ENCODE measurements at regions not wholly inside any gene's neighbourhood (a gene's known extent, or its start where the extent isn't known, plus 50 kb on each side); places are given as distances from the start of the nearest gene placed in this dataset.

DNA sequence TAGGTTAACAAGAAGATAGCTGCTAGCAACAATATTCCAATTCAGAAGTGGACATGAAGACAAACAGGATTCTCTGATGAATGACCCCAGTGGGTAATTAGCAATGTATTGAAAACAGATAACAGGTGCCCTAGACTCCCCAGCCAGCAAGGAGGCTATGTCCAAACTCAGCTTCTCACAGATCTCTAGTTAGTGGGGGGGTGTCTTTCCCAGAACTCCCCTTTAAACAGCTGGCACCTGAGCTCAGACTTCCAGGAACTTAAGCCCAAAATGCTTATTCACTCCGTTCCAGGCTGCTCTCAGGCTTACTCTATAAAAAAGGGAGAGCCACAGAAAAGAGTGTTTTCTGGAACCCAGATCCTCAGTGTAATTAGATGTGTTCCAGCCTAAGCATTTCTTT is 423.0 kb upstream of the THBS1 start:
- peaks cover 16% of the 10 kb centered on the region for H3K4me1 ChIP-seq (ENCODE audit: control insufficient read depth, insufficient read depth, low read length)
- no peaks in the 10 kb centered on the region for H3K36me3 ChIP-seq (ENCODE audit: control insufficient read depth, insufficient read depth, low read length)
- no peak overlapping the region for H3K9ac ChIP-seq (ENCODE audit: low read length)
- no peak overlapping the region for H3K4me3 ChIP-seq (ENCODE audit: low read length)
- no peaks in the 10 kb centered on the region for H3K9me3 ChIP-seq (ENCODE audit: control insufficient read depth, low read length)
- no peaks in the 10 kb centered on the region for H3K27me3 ChIP-seq (ENCODE audit: control insufficient read depth, insufficient read depth, low read length)

DNA sequence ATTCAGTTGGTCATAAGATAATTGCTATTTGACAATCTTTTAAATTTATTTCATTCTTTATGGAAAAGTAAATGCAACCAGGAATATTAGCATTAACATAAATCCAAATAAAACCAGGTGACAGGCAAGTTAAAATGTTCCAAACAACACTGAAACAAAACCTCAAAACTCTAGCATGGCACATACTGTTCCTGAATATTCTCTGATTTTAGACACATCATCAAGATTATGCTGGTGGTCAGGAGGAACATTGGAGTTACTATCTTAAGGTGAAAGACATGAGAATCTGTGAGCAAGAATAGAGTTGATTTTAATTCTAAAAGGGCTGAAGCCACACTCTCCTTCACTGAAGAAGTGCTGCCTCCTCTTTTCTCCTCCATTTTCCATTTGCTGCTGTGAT is 421.0 kb upstream of the THBS1 start:
- Histone ChIP-seq H3K36me3 (ENCODE audit: control insufficient read depth, insufficient read depth, low read length) (no peaks in the 10 kb centered on the region), H3K9me3 (ENCODE audit: control insufficient read depth, low read length) (no peaks in the 10 kb centered on the region), H3K4me1 (ENCODE audit: control insufficient read depth, insufficient read depth, low read length) (no peaks in the 10 kb centered on the region), H3K9ac (ENCODE audit: low read length) (no peak overlapping the region), H3K4me3 (ENCODE audit: low read length) (no peak overlapping the region), H3K27me3 (ENCODE audit: control insufficient read depth, insufficient read depth, low read length) (no peaks in the 10 kb centered on the region)

DNA sequence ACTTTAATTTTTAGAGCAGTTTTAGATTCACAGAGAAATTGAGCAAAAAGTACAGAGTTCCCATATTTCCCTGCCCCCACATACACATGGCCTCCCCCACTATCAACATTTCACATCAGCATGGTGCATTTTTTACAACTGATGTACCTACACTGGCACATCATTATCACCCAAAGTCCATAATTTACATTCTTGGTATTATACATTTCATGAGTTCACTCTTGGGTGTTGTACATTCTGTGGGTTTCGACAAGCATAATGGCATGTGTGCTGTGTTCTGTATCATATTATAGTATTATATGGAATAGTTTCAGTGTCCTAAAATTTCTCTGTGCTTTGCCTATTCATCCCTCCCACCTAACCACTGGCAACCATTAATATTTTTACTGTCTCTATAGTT is 419.8 kb upstream of the THBS1 start:
- H3K9me3 ChIP-seq (ENCODE audit: control insufficient read depth, low read length): no peaks in the 10 kb centered on the region
- no peak overlapping the region for H3K9ac ChIP-seq (ENCODE audit: low read length)
- no peak overlapping the region for H3K4me3 ChIP-seq (ENCODE audit: low read length)
- no peaks in the 10 kb centered on the region for H3K4me1 ChIP-seq (ENCODE audit: control insufficient read depth, insufficient read depth, low read length)
- H3K36me3 ChIP-seq (ENCODE audit: control insufficient read depth, insufficient read depth, low read length): no peaks in the 10 kb centered on the region
- no peaks in the 10 kb centered on the region for H3K27me3 ChIP-seq (ENCODE audit: control insufficient read depth, insufficient read depth, low read length)

DNA sequence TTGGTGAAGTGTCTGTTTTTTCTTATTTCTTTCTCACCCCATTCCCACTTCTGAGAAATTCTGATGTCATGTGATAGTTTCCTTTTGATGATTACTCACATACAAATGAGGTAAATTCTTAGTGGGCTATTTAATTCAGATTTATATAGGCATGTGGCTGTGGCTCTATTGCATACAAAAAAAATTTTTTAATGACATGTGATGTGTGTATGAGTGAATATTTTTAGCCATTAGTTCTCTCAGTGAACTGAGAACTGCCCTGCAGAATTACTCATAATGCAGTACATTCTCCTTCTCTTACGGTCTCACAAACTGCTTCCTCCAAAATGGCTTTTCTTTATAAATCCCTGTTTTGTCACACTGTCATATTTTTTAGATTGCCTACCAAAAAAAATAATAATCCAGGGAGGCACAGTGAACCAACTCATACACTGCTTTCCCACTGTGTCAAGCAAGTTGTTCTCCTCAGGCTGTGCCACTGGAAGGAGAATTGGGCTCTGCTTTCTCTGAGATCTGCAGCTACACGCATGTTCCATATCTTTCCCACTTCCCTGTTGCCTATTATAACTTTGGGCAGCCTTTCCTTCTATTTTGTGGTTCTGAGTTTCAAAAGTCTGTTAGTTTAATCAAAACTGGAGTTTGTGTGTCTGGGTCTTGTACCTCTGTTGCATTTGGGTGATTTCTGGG is 415.7 kb upstream of the THBS1 start:
- no peaks in the 10 kb centered on the region for H3K27me3 ChIP-seq (ENCODE audit: control insufficient read depth, insufficient read depth, low read length)
- no peak overlapping the region for H3K4me3 ChIP-seq (ENCODE audit: low read length)
- no peaks in the 10 kb centered on the region for H3K9me3 ChIP-seq (ENCODE audit: control insufficient read depth, low read length)
- no peaks in the 10 kb centered on the region for H3K36me3 ChIP-seq (ENCODE audit: control insufficient read depth, insufficient read depth, low read length)
- no peaks in the 10 kb centered on the region for H3K4me1 ChIP-seq (ENCODE audit: control insufficient read depth, insufficient read depth, low read length)
- H3K9ac ChIP-seq (ENCODE audit: low read length): no peak overlapping the region

DNA sequence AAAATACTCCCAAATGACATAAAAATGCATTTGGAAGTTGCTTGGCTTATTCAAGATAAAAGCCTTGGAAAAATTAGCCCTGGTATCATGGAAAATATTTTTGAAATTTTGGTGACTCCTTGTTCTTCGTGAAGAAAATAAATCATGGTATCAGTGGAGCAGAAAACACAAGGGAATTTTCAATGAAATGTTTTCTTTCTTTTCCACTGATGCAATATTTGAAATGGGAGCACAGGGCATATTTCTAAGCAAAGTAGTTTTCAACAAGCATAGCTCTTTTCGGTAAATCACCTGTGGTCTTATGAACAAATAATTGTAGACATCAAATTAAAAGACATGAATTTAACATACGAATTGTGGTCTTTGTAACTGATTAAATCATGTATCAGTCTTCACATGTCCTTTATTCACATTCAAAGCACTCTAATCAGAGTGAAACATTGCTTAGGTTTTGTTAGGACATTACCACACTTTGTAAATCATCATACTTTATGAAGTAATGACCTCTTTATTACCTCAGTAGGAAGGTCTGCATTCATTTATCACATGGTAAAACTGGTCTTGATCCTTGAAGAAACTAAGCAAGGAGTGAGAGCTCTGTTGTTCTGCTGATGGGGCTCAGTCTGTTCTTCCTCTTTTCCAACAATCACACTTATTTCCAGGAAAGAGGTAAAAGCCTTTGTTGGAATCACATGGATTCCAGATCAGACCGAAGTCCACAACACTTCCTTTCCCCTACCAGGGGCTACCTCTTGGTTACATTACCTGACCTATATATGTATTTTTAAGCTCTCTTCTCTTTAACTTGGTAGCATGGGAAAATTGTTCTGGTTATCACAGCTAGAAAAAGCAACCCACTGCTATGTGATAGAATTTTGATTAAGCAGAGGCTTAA is 413.5 kb upstream of the THBS1 start:
- Histone ChIP-seq H3K9ac (ENCODE audit: low read length) (no peak overlapping the region), H3K9me3 (ENCODE audit: control insufficient read depth, low read length) (no peaks in the 10 kb centered on the region), H3K4me1 (ENCODE audit: control insufficient read depth, insufficient read depth, low read length) (peaks cover 8% of the 10 kb centered on the region), H3K36me3 (ENCODE audit: control insufficient read depth, insufficient read depth, low read length) (no peaks in the 10 kb centered on the region), H3K27me3 (ENCODE audit: control insufficient read depth, insufficient read depth, low read length) (peaks cover 4% of the 10 kb centered on the region), H3K4me3 (ENCODE audit: low read length) (no peak overlapping the region)

DNA sequence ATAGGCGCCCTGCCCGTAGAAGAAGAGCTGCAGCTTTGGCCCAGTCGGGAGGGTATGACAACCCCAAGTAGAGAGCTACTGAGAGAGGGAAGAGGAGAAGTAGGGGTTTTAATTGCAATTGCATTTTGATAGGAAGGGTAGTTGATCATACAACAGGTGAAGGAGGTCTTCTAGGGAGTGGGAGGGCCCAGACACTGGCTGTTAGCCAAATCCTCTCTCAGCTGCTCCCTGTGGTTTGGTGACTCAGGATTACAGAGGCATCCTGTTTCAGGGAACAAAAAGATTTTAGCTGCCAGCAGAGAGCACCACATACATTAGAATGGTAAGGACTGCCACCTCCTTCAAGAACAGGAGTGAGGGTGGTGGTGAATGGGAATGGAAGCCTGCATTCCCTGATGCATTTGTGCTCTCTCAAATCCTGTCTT is 408.9 kb upstream of the THBS1 start:
- Histone ChIP-seq H3K36me3 (ENCODE audit: control insufficient read depth, insufficient read depth, low read length) (no peaks in the 10 kb centered on the region), H3K4me1 (ENCODE audit: control insufficient read depth, insufficient read depth, low read length) (peaks cover 14% of the 10 kb centered on the region), H3K9me3 (ENCODE audit: control insufficient read depth, low read length) (no peaks in the 10 kb centered on the region), H3K9ac (ENCODE audit: low read length) (no peak overlapping the region), H3K27me3 (ENCODE audit: control insufficient read depth, insufficient read depth, low read length) (peaks cover 12% of the 10 kb centered on the region), H3K4me3 (ENCODE audit: low read length) (no peak overlapping the region)

DNA sequence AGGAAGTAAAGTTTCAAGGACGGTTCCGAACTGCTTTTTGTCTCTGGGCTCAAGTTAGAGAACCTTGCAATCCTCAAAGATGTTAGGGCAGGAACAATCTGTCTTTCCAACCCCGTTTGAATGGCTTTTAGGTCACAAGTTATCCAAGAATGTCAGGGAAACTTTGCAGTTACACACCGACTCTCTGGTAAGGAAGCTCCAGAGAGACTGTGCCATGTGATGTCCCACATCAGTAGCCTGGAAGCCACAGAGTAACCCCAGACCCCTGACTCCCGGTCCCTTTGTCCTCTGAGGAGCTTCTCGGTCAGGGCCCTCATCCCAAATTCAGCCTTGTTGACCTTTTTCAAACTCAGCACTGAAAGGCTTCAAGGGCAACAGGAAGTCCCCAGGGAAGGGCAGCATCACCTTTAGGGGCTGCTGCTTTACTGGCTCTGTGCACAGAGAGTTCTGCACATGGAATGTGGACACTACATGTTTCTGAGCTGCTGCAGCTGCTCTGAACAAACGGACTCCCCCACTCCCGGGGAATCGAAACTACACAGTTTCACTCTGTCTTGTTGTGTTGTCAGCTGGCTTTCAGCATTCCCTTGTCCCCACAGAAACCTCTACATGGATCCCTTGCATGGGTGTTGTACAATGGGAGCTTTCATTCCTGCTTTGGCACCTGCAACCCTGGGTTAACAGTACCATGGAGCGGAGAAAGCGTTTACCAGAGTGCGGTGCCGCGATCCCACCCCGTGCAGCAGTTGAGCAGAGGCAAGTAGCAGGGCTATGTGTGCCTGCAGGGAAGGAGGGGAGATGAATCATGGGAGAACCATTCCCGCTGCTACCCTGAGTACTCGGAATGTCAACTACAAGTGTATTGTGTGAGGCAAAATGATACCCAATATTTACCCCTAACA is 408.2 kb upstream of the THBS1 start:
- H3K9me3 ChIP-seq (ENCODE audit: control insufficient read depth, low read length): no peaks in the 10 kb centered on the region
- H3K9ac ChIP-seq (ENCODE audit: low read length): peak overlapping the region; percentile 29
- no peak overlapping the region for H3K4me3 ChIP-seq (ENCODE audit: low read length)
- H3K4me1 ChIP-seq (ENCODE audit: control insufficient read depth, insufficient read depth, low read length): peaks cover 14% of the 10 kb centered on the region
- peaks cover 12% of the 10 kb centered on the region for H3K27me3 ChIP-seq (ENCODE audit: control insufficient read depth, insufficient read depth, low read length)
- H3K36me3 ChIP-seq (ENCODE audit: control insufficient read depth, insufficient read depth, low read length): no peaks in the 10 kb centered on the region

DNA sequence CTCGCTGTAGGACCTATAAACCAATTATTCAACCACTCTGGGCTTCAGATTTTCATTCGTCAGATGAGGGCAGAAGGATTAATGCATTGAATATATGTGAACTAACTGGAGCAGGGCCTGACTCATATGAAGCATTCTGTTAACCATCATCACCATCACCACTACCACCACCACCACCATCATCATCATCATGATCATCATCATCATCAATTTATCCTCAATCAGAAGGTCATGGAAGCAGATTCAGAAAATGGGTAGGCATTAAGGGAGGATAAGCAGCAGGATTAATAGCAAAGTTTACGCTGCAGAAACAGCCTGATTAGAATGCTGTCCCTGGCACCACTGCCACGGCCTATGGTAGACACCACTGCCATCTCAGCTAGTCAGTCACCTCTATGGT is 407.5 kb upstream of the THBS1 start:
- no peak overlapping the region for H3K4me3 ChIP-seq (ENCODE audit: low read length)
- no peaks in the 10 kb centered on the region for H3K36me3 ChIP-seq (ENCODE audit: control insufficient read depth, insufficient read depth, low read length)
- peaks cover 14% of the 10 kb centered on the region for H3K4me1 ChIP-seq (ENCODE audit: control insufficient read depth, insufficient read depth, low read length)
- peaks cover 12% of the 10 kb centered on the region for H3K27me3 ChIP-seq (ENCODE audit: control insufficient read depth, insufficient read depth, low read length)
- no peaks in the 10 kb centered on the region for H3K9me3 ChIP-seq (ENCODE audit: control insufficient read depth, low read length)
- H3K9ac ChIP-seq (ENCODE audit: low read length): no peak overlapping the region

DNA sequence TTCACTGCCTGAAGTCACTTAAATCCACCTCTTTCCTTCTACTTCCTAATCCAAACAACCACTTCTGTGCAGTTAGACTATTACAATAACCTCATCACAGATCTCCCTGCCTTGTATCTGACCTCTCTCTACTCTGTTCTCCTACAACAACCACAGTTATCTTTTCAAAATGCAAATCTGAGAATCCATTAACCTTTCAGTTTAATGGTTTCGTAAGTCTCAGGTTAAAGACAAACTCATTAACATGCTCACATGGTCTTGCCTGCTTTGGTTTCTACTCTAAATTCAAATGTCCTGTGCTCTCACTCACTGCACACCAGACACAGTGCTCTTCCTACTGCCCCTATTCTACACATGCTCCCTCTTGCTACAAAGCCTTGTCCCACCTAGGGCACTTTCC is 406.5 kb upstream of the THBS1 start:
- Histone ChIP-seq H3K9ac (ENCODE audit: low read length) (no peak overlapping the region), H3K36me3 (ENCODE audit: control insufficient read depth, insufficient read depth, low read length) (no peaks in the 10 kb centered on the region), H3K4me3 (ENCODE audit: low read length) (no peak overlapping the region), H3K4me1 (ENCODE audit: control insufficient read depth, insufficient read depth, low read length) (peaks cover 14% of the 10 kb centered on the region), H3K27me3 (ENCODE audit: control insufficient read depth, insufficient read depth, low read length) (peaks cover 12% of the 10 kb centered on the region), H3K9me3 (ENCODE audit: control insufficient read depth, low read length) (no peaks in the 10 kb centered on the region)

DNA sequence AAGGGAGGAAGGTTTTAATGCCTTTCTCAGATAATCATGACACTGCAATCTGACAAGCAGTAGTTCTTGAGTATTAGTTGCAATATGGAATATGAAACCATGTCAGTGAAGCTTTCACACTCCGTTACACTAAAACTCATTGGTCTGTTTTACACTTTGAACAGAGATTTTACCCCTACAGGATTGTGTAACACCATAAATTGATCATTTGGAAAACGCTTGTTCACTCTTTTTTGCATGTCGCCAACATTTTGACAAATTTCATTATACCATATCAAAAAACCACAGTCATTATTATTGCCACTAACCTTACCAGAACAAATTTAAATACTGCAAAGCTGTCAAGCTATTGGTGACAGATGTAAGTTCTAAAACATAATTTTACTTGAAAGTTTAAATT is 404.8 kb upstream of the THBS1 start:
- Histone ChIP-seq H3K27me3 (ENCODE audit: control insufficient read depth, insufficient read depth, low read length) (peaks cover 12% of the 10 kb centered on the region), H3K9ac (ENCODE audit: low read length) (no peak overlapping the region), H3K4me1 (ENCODE audit: control insufficient read depth, insufficient read depth, low read length) (peaks cover 14% of the 10 kb centered on the region), H3K36me3 (ENCODE audit: control insufficient read depth, insufficient read depth, low read length) (no peaks in the 10 kb centered on the region), H3K9me3 (ENCODE audit: control insufficient read depth, low read length) (no peaks in the 10 kb centered on the region), H3K4me3 (ENCODE audit: low read length) (no peak overlapping the region)

DNA sequence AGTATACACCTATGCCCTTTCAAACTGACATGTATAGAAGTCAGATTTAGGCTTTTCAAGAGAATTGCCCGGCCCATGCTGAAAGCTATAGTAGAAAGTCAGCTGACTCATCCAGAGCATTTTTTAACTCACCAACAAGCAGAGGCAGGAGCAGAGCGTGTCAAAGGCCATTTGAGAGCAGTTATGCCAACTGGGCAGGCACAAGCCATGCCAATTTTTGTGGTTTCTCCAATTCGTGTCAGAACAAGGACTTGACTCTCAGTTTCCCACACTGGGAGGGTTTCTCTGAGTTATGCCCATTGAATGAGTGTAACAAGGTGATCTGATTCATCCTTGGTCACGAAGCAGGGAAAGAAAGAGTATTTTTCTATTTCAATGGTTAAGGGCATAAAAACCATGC is 403.3 kb upstream of the THBS1 start:
- Histone ChIP-seq H3K4me1 (ENCODE audit: control insufficient read depth, insufficient read depth, low read length) (peaks cover 5% of the 10 kb centered on the region), H3K27me3 (ENCODE audit: control insufficient read depth, insufficient read depth, low read length) (peaks cover 7% of the 10 kb centered on the region), H3K9ac (ENCODE audit: low read length) (no peak overlapping the region), H3K9me3 (ENCODE audit: control insufficient read depth, low read length) (no peaks in the 10 kb centered on the region), H3K4me3 (ENCODE audit: low read length) (no peak overlapping the region), H3K36me3 (ENCODE audit: control insufficient read depth, insufficient read depth, low read length) (no peaks in the 10 kb centered on the region)

DNA sequence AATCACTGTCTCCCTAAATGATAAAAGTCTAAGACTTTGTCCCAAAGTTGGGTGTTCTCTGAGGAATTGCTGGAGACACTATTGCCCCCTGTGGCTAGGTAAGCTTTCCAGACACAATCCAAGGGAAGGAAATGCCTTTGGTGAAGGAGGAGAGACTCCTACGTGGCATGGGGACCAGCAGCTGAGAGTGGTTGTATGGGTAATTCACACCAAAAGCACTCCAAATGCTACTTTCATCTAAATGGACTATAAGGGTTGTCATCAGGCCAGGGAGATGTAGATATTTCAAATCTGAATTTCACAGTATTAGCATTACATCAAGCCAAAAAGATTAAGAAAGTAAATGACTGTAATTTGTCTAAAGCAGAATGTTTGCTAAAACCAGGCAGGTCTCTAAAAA is 400.8 kb upstream of the THBS1 start:
- no peaks in the 10 kb centered on the region for H3K36me3 ChIP-seq (ENCODE audit: control insufficient read depth, insufficient read depth, low read length)
- no peak overlapping the region for H3K4me3 ChIP-seq (ENCODE audit: low read length)
- H3K9me3 ChIP-seq (ENCODE audit: control insufficient read depth, low read length): no peaks in the 10 kb centered on the region
- H3K4me1 ChIP-seq (ENCODE audit: control insufficient read depth, insufficient read depth, low read length): no peaks in the 10 kb centered on the region
- H3K9ac ChIP-seq (ENCODE audit: low read length): no peak overlapping the region
- H3K27me3 ChIP-seq (ENCODE audit: control insufficient read depth, insufficient read depth, low read length): no peaks in the 10 kb centered on the region
